HCT116 (cell line): ENCODE measurements at regions not wholly inside any gene's neighbourhood (a gene's known extent, or its start where the extent isn't known, plus 50 kb on each side); places are given as distances from the start of the nearest gene placed in this dataset.

Experiments
- ATAC-seq: fragments of 200-7000 bp; cut with Tn5 transposase; 2 replicates; pipeline ENCODE4 v1.9.1; 2020; ENCODE audit warnings: mild to moderate bottlenecking, moderate library complexity
- BruUV-seq: library from RNA; stranded (reverse); fragments of 400-500 nt; replicated peaks from 2 replicates; lab custom pipeline; 2021; lab: Mats Ljungman, UMichigan
- CTCF ChIA-PET: fragments of 300-600 bp; sonication (Branson Sonifier 250); formaldehyde crosslinking; loops from one replicate; lab custom pipeline; 2021; ENCODE audit warnings: antibody characterized with exemption; lab: Charles Lee
- POLR2A ChIA-PET: fragments of 300-600, 350-600 bp; sonication (Branson Sonifier 250); formaldehyde crosslinking; loops from one replicate; lab custom pipeline; 2021; ENCODE audit warnings: antibody characterized with exemption; lab: Charles Lee
- RAD21 ChIA-PET, 2 experiments: fragments of 300-600 bp; sonication (Branson Sonifier 250); formaldehyde crosslinking; loops; one replicate each; lab custom pipeline; 2023; ENCODE audit warnings: low total read pairs in 2 of 2; ENCODE audit not compliant: uncharacterized antibody in 2 of 2, unreplicated experiment in 2 of 2, low non-redundant PET in 1 of 2; lab: Charles Lee
- DNase-seq: peaks from one replicate; pipeline ENCODE4 v3.0.0-alpha.2; 2010; ENCODE audit warnings: low read depth, low spot score
- H2AFZ ChIP-seq: fragments of 200-600 bp; shearing (Covaris generic), sonication (generic); 2 replicates; pipeline ENCODE4 v1.6.1; 2017; ENCODE audit warnings: low read depth, mixed run types, mixed read lengths, antibody characterized with exemption, low read length; ENCODE audit not compliant: poor library complexity, severe bottlenecking
- H3K27ac ChIP-seq: 2 replicates; pipeline ENCODE4 v1.5.1; 2012; ENCODE audit warnings: low read depth, low read length
- H3K27me3 ChIP-seq: fragments of 200-600 bp; sonication (generic); 2 replicates; pipeline ENCODE4 v1.6.1; 2016; ENCODE audit warnings: mixed run types, low read length, mixed read lengths; ENCODE audit not compliant: insufficient read depth
- H3K36me3 ChIP-seq, 2 experiments: fragments of 200-500 bp in 1 of 2; fragments of 200-600 bp in 1 of 2; sonication (Bioruptor generic) in 1 of 2; sonication (generic) in 1 of 2; 2 replicates each; pipeline versions ENCODE4 v1.5.1 to v1.6.1; 2014 to 2016; ENCODE audit warnings: low read length in 2 of 2, inconsistent platforms in 1 of 2, mixed read lengths in 1 of 2, mixed run types in 1 of 2; ENCODE audit not compliant: insufficient read depth in 2 of 2, control insufficient read depth in 1 of 2
- H3K4me1 ChIP-seq, 2 experiments: fragments of 200-600 bp in 1 of 2; sonication (generic) in 1 of 2; 2 replicates each; pipeline versions ENCODE4 v1.5.1 to v1.6.1; 2012 to 2017; ENCODE audit warnings: low read length in 2 of 2, inconsistent platforms in 1 of 2, mild to moderate bottlenecking in 1 of 2, mixed read lengths in 1 of 2, mixed run types in 1 of 2, moderate library complexity in 1 of 2; ENCODE audit not compliant: insufficient read depth in 2 of 2, control insufficient read depth in 1 of 2
- H3K4me2 ChIP-seq: fragments of 200-600 bp; sonication (generic); 2 replicates; pipeline ENCODE4 v1.6.1; 2017; ENCODE audit warnings: mixed run types, low read length, mixed read lengths
- H3K4me3 ChIP-seq, 2 experiments: fragments of 200-600 bp in 1 of 2; sonication (generic) in 1 of 2; replicated peaks in 1 of 2; 2 replicates each; pipeline ENCODE4 v1.5.1; 2011 to 2016; ENCODE audit warnings: low read length in 2 of 2, control low read depth in 1 of 2, low read depth in 1 of 2, mild to moderate bottlenecking in 1 of 2, mixed read lengths in 1 of 2, mixed run types in 1 of 2
- H3K79me2 ChIP-seq: fragments of 200-600 bp; sonication (generic); 2 replicates; pipeline ENCODE4 v1.6.1; 2017; ENCODE audit warnings: mild to moderate bottlenecking, mixed run types, low read length, moderate library complexity, mixed read lengths; ENCODE audit not compliant: insufficient read depth
- H3K9ac ChIP-seq: fragments of 200-600 bp; sonication (generic); 2 replicates; pipeline ENCODE4 v1.6.1; 2016; ENCODE audit warnings: low read length, mixed read lengths
- H3K9me2 ChIP-seq: fragments of 200-600 bp; sonication (generic), shearing (Covaris generic); 2 replicates; pipeline ENCODE4 v1.6.1; 2017; ENCODE audit warnings: mixed run types, mild to moderate bottlenecking, moderate library complexity; ENCODE audit not compliant: insufficient read depth
- H3K9me3 ChIP-seq, 2 experiments: fragments of 200-500 bp in 1 of 2; fragments of 200-600 bp in 1 of 2; sonication (Bioruptor generic) in 1 of 2; sonication (generic) in 1 of 2; 2 replicates each; pipeline ENCODE4 v1.6.1; 2014 to 2017; ENCODE audit warnings: low read length in 2 of 2, mixed read lengths in 2 of 2, inconsistent platforms in 1 of 2, low read depth in 1 of 2, mild to moderate bottlenecking in 1 of 2, mixed run types in 1 of 2, moderate library complexity in 1 of 2; ENCODE audit not compliant: control insufficient read depth in 1 of 2, insufficient read depth in 1 of 2
- H4K20me1 ChIP-seq: fragments of 200-600 bp; sonication (generic), shearing (Covaris generic); 2 replicates; pipeline ENCODE4 v1.6.1; 2017; ENCODE audit warnings: mixed run types, mild to moderate bottlenecking, moderate library complexity; ENCODE audit not compliant: insufficient read depth
- CBX3 ChIP-seq: IDR thresholded peaks from 2 replicates; pipeline ENCODE4 v1.6.1; 2012; ENCODE audit warnings: low read depth
- EGR1 ChIP-seq: IDR thresholded peaks from 2 replicates; pipeline ENCODE4 v1.6.1; 2012; ENCODE audit warnings: low read depth
- EZH2 ChIP-seq: fragments of 200-600 bp; sonication (generic); IDR thresholded peaks from 2 replicates; pipeline ENCODE4 v1.6.1; 2017; ENCODE audit warnings: antibody characterized with exemption, mixed run types
- FOSL1 ChIP-seq: IDR thresholded peaks from 2 replicates; pipeline ENCODE4 v1.6.1; 2012; ENCODE audit warnings: low read depth
- SP1 ChIP-seq: IDR thresholded peaks from 2 replicates; pipeline ENCODE4 v1.6.1; 2012; ENCODE audit warnings: low read depth
- SRF ChIP-seq: IDR thresholded peaks from 2 replicates; pipeline ENCODE4 v1.6.1; 2012; ENCODE audit warnings: low read depth
- TCF7L2 ChIP-seq: IDR thresholded peaks from 2 replicates; pipeline ENCODE4 v1.7.0; 2011; ENCODE audit warnings: borderline replicate concordance, inconsistent platforms; ENCODE audit not compliant: insufficient read depth, insufficient read length; ENCODE audit errors: extremely low read depth
- ZFX ChIP-seq: fragments of 450-650 bp; IDR thresholded peaks from 2 replicates; pipeline ENCODE4 v1.6.1; 2017
- ZNF274 ChIP-seq: fragments of 200-500 bp; sonication (Bioruptor generic); IDR thresholded peaks from 2 replicates; pipeline ENCODE4 v1.6.1; 2014; ENCODE audit warnings: mild to moderate bottlenecking, low read depth, low read length, inconsistent platforms
- intact Hi-C: fragments of 100-400 bp; cut with micrococcal nuclease; formaldehyde crosslinking; loops from 2 replicates; pipeline ENCODE4 v1.10.0; 2022
- TF ChIP-seq, protein P1 (sequence below): IDR thresholded peaks from 2 replicates; pipeline ENCODE4 v1.6.1; 2012; ENCODE audit warnings: low read depth

DNA sequence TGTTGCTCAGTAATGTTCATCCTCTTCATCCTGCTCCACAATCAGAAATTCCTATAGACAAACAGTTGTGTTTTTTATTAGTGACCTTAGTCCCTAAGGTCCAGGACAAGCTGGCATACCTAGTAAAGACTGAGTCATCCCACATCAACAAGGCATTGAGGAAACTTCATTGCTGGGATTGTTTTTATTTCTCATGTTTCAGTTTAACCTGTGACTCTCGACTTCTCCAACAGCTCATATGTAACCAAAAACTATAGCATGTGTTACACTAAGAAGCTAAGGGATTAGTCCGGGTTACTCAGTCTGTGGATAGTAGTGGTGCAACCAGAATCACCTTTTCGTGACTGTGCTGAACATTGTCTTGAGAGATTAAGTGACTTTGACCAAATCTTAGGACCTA is 292.1 kb downstream of the RDH14 start:
- Histone ChIP-seq H3K4me3 (no peak overlapping the region), H3K9ac (no peak overlapping the region), H2AFZ (no peak overlapping the region), H3K4me1 (no peaks in the 10 kb centered on the region), H3K27me3 (no peaks in the 10 kb centered on the region), H3K9me2 (no peaks in the 10 kb centered on the region), H3K4me2 (no peak overlapping the region), H3K27ac (no peak overlapping the region), H3K79me2 (no peaks in the 10 kb centered on the region), H4K20me1 (no peaks in the 10 kb centered on the region), H3K36me3 (no peaks in the 10 kb centered on the region), H3K9me3 (no peaks in the 10 kb centered on the region)
- no TSS peak for BruUV-seq
- TF ChIP-seq EGR1 (no peak), TCF7L2 (no peak), SRF (no peak), FOSL1 (no peak), CBX3 (no peak), ZFX (no peak), ZNF274 (no peak), SP1 (no peak), EZH2 (no peak)
- TF ChIP-seq, protein P1, sequence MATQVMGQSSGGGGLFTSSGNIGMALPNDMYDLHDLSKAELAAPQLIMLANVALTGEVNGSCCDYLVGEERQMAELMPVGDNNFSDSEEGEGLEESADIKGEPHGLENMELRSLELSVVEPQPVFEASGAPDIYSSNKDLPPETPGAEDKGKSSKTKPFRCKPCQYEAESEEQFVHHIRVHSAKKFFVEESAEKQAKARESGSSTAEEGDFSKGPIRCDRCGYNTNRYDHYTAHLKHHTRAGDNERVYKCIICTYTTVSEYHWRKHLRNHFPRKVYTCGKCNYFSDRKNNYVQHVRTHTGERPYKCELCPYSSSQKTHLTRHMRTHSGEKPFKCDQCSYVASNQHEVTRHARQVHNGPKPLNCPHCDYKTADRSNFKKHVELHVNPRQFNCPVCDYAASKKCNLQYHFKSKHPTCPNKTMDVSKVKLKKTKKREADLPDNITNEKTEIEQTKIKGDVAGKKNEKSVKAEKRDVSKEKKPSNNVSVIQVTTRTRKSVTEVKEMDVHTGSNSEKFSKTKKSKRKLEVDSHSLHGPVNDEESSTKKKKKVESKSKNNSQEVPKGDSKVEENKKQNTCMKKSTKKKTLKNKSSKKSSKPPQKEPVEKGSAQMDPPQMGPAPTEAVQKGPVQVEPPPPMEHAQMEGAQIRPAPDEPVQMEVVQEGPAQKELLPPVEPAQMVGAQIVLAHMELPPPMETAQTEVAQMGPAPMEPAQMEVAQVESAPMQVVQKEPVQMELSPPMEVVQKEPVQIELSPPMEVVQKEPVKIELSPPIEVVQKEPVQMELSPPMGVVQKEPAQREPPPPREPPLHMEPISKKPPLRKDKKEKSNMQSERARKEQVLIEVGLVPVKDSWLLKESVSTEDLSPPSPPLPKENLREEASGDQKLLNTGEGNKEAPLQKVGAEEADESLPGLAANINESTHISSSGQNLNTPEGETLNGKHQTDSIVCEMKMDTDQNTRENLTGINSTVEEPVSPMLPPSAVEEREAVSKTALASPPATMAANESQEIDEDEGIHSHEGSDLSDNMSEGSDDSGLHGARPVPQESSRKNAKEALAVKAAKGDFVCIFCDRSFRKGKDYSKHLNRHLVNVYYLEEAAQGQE = no peak
- ChIA-PET POLR2A (no interaction called here), CTCF (no interaction called here), RAD21 (no interaction called here)
- intact Hi-C loops = no loop called here
- ATAC-seq (no peak), DNase-seq (no peak)
